ENCODE measurements at regions not wholly inside any gene's neighbourhood (a gene's known extent, or its start where the extent isn't known, plus 50 kb on each side); places are given as distances from the start of the nearest gene placed in this dataset.

GRCh38 chr21:18677632-18678031, 274.0 kb upstream of the TMPRSS15 start:
- TF ChIP-seq, protein P1, sequence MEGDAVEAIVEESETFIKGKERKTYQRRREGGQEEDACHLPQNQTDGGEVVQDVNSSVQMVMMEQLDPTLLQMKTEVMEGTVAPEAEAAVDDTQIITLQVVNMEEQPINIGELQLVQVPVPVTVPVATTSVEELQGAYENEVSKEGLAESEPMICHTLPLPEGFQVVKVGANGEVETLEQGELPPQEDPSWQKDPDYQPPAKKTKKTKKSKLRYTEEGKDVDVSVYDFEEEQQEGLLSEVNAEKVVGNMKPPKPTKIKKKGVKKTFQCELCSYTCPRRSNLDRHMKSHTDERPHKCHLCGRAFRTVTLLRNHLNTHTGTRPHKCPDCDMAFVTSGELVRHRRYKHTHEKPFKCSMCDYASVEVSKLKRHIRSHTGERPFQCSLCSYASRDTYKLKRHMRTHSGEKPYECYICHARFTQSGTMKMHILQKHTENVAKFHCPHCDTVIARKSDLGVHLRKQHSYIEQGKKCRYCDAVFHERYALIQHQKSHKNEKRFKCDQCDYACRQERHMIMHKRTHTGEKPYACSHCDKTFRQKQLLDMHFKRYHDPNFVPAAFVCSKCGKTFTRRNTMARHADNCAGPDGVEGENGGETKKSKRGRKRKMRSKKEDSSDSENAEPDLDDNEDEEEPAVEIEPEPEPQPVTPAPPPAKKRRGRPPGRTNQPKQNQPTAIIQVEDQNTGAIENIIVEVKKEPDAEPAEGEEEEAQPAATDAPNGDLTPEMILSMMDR (IDR thresholded peaks at IDR 0.05 in 4 of 5, conservative IDR thresholded peaks at IDR 0.05 in 1 of 5), result no peak
- TF ChIP-seq POLR2A (IDR thresholded peaks at IDR 0.05), result no peak

Measured in gastrocnemius medialis (tissue), 4 donors.